Activated CD4-positive, alpha-beta T cell treated with anti-CD3 and anti-CD28 coated beads for 36 hours (primary cell): ENCODE measurements at regions not wholly inside any gene's neighbourhood (a gene's known extent, or its start where the extent isn't known, plus 50 kb on each side); places are given as distances from the start of the nearest gene placed in this dataset.

Experiments
- ATAC-seq: fragments of 200-7000 bp; cut with Tn5 transposase; one replicate; pipeline ENCODE4 v1.10.0; 2021; ENCODE audit warnings: mild to moderate bottlenecking, moderate library complexity
- CTCF ChIA-PET: fragments of 350-600 bp; sonication (Branson Sonifier 250); formaldehyde crosslinking; loops from one replicate; lab custom pipeline; 2021; ENCODE audit warnings: antibody characterized with exemption; lab: Charles Lee
- POLR2A ChIA-PET: fragments of 350-600 bp; sonication (Branson Sonifier 250); formaldehyde crosslinking; loops from one replicate; lab custom pipeline; 2021; ENCODE audit warnings: antibody characterized with exemption, inconsistent platforms; lab: Charles Lee
- DNase-seq: peaks from one replicate; pipeline ENCODE4 v3.0.0-alpha.2; 2020
- H3K27ac Mint-ChIP-seq: one replicate; pipeline ENCODE4 v1.8.0; 2021; ENCODE audit warnings: mixed read lengths
- H3K27me3 Mint-ChIP-seq: one replicate; pipeline ENCODE4 v1.8.0; 2021; ENCODE audit warnings: mixed read lengths
- H3K36me3 Mint-ChIP-seq: one replicate; pipeline ENCODE4 v1.8.0; 2021; ENCODE audit warnings: low read depth, mixed read lengths
- H3K4me1 Mint-ChIP-seq: one replicate; pipeline ENCODE4 v1.8.0; 2021; ENCODE audit warnings: mixed read lengths
- H3K4me3 Mint-ChIP-seq: one replicate; pipeline ENCODE4 v1.8.0; 2021; ENCODE audit warnings: mild to moderate bottlenecking, moderate library complexity, mixed read lengths
- H3K9me3 Mint-ChIP-seq: one replicate; pipeline ENCODE4 v1.8.0; 2021; ENCODE audit warnings: low read depth, mixed read lengths
- intact Hi-C, 2 experiments: fragments of 100-400 bp; cut with DNase I in 1 of 2; cut with micrococcal nuclease in 1 of 2; formaldehyde crosslinking; loops; one replicate each; pipeline versions ENCODE4 v1.14.2 to v1.15.1; 2022 to 2024; cut with DNase I, micrococcal nuclease

DNA sequence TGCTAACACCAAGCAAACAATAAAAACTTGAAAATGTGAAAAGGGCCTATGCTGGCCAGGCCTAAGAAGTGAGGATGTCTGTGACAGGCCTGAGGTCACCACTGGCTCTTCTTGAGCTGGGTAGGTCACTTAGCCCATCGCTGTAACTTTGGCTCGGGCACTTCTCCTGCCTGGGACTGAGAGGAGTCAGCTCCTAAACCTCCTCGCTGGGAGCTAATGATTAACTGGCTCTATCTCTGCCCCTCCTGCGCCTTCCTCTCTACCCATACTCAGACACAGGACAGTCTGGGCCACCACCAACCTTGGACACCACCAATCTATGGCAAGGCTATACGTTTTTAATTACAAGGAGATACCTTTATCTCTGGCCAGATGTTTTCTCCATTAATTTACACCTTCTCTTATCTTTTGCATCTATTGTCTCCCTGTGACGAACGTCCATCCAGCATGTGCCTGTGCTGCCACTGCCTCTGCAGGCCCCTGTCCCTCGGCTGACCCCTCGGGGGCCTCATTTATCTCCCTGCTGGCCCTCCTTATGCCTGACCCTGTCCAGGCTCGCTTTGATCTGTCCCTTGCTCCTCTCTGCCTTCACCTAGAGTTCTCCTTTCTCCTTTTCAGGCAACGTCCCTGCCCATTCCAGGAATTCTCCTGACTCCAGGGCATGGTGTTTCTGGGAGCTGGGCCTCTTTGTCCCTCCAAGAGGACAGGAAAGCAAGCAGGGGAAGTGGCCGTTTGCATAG lies 149.1 kb upstream of the GATA6 start:
- Mint-ChIP-seq H3K36me3 (no peaks in the 10 kb centered on the region), H3K9me3 (no peaks in the 10 kb centered on the region), H3K4me1 (no peaks in the 10 kb centered on the region), H3K4me3 (no peak overlapping the region), H3K27me3 (no peaks in the 10 kb centered on the region), H3K27ac (no peak overlapping the region)
- intact Hi-C loops: no loop called here
- ChIA-PET POLR2A (no interaction called here), CTCF (no interaction called here)
- ATAC-seq: no peak
- DNase-seq: no peak

DNA sequence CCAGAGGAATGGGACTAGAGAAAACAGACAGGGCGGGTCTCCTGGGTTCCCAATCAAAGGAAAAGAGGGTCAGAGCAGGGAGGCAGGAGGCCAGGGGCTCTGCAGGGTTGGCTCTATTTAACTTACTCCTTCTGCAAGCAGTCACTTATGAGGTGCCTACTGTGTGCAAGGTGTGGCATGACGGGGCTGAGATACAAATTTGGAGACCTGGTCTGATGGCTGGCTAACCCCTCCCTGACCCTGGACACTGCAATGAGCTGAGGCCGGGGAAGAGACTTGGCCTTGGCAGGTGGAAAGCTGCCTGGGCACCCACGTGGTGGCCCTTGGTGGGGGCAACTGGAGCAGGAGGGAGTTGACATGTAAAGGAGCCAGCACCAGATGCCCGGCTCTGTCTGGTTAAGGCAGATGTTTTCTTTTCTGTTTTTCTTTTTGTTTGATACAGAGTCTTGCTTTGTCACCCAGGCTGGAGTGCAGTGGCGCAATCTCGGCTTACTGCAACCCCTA lies 148.5 kb upstream of the GATA6 start:
- no peak for ATAC-seq

DNA sequence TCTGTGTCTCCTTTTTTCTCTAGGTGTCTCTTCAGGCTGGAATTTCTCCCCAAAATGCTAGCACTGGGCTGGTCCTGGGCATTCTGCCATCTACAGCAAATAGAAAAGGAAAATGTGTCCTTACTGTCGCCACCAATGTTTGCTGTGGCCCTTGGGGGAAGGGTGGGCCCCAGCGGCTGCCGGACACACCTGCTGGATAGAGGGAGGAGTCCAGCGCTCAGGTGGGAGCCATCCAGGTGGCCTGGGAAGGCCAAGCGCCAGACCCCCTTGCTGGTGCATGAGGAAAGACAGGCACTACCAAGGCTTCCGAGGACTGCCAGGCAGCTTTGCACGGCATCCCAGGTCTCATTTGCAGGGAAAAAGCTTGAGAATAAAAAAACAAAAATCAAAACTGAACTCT lies 147.7 kb upstream of the GATA6 start:
- Mint-ChIP-seq H3K27ac (no peak overlapping the region), H3K9me3 (no peaks in the 10 kb centered on the region), H3K4me3 (no peak overlapping the region), H3K36me3 (no peaks in the 10 kb centered on the region), H3K4me1 (no peaks in the 10 kb centered on the region), H3K27me3 (no peaks in the 10 kb centered on the region)
- no peak for DNase-seq
- ATAC-seq: no peak
- CTCF ChIA-PET: no interaction called here
- POLR2A ChIA-PET: no interaction called here
- intact Hi-C loops: no loop called here

More for the DNA sequence above, 148.5 kb upstream of the GATA6 start:
- ChIA-PET POLR2A (no interaction called here), CTCF (interaction anchor here (0.7 kb wide), 1 partner anchor 41 kb away, joined by 3 read pairs; no protein-coding TSS in a partner anchor)
- intact Hi-C loops: no loop called here
- Mint-ChIP-seq H3K9me3 (no peaks in the 10 kb centered on the region), H3K36me3 (no peaks in the 10 kb centered on the region), H3K4me1 (no peaks in the 10 kb centered on the region), H3K27me3 (no peaks in the 10 kb centered on the region), H3K4me3 (no peak overlapping the region), H3K27ac (no peak overlapping the region)
- DNase-seq: no peak

DNA sequence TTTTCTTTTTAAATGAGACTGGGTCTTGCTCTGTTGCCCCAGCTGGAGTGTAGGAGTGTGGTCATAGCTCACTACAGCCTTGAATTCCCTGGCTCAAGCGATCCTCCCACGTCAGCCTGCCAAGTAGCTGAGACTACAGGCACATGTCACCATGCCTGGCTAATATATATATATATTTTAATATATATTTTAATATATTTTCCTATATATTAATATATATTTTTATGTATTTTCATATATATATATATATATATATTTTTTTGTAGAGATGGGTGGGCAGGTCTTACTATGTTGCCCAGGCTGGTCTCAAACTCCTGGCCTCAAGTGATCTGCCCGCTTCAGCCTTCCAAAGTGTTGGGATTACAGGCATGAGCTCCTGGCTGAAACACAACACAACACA lies 144.5 kb upstream of the GATA6 start:
- no peaks in the 10 kb centered on the region for H3K9me3 Mint-ChIP-seq
- no peak overlapping the region for H3K27ac Mint-ChIP-seq
- H3K4me1 Mint-ChIP-seq: no peaks in the 10 kb centered on the region
- no peak overlapping the region for H3K4me3 Mint-ChIP-seq
- ATAC-seq: no peak
- no peaks in the 10 kb centered on the region for H3K36me3 Mint-ChIP-seq
- CTCF ChIA-PET: no interaction called here
- no peaks in the 10 kb centered on the region for H3K27me3 Mint-ChIP-seq
- POLR2A ChIA-PET: no interaction called here
- intact Hi-C loops: no loop called here
- DNase-seq: no peak

DNA sequence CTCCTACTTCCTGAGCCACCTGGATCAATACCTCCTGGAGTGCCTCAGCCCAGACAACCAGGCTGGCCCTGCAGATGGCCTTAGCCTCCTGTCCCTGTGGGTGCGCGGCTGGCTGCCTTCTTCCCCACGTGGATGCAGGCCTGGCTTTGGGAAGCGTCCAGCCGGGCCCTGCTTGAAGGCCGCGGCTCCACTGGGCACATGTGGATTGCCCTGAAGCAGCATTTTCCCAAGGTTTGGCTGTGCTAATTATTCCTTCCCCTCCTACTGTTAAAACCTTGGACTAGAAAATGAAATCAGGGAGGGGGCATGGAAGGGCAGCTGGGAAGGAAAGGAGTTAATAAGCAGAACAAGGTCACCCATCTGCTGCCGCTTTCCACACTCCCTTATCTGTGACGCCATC lies 143.0 kb upstream of the GATA6 start:
- DNase-seq: no peak
- intact Hi-C loops: no loop called here
- Mint-ChIP-seq H3K4me1 (no peaks in the 10 kb centered on the region), H3K27ac (no peak overlapping the region), H3K4me3 (no peak overlapping the region), H3K9me3 (no peaks in the 10 kb centered on the region), H3K27me3 (no peaks in the 10 kb centered on the region), H3K36me3 (no peaks in the 10 kb centered on the region)
- ATAC-seq: no peak
- ChIA-PET POLR2A (interaction anchor here (0.7 kb wide), 1 partner anchor 994 kb away, joined by 3 read pairs; no protein-coding TSS in a partner anchor), CTCF (no interaction called here)

DNA sequence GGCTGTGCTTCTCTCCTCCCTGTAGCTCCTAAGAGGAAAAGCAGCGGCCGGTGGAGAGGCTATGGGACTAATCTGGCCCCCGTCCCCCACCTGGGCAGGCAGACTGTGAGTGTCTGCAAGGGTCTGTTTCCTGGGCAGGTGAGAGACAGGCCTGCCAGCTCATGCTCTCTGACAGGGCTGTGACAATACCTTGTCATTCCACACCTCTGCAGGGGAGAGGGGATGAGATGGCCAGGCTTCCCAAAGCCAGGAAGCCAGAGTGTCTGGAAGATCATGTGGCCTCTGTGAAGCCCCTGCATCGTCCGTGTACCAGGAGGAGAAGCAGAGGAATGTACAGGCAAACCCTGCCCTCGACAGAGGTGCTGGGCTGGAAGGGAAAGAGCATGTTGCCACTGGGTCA lies 142.5 kb upstream of the GATA6 start:
- Mint-ChIP-seq H3K4me1 (no peaks in the 10 kb centered on the region), H3K4me3 (no peak overlapping the region), H3K36me3 (no peaks in the 10 kb centered on the region), H3K9me3 (no peaks in the 10 kb centered on the region), H3K27ac (no peak overlapping the region), H3K27me3 (no peaks in the 10 kb centered on the region)
- DNase-seq: no peak
- POLR2A ChIA-PET: no interaction called here
- intact Hi-C loops: no loop called here
- CTCF ChIA-PET: no interaction called here
- ATAC-seq: no peak

DNA sequence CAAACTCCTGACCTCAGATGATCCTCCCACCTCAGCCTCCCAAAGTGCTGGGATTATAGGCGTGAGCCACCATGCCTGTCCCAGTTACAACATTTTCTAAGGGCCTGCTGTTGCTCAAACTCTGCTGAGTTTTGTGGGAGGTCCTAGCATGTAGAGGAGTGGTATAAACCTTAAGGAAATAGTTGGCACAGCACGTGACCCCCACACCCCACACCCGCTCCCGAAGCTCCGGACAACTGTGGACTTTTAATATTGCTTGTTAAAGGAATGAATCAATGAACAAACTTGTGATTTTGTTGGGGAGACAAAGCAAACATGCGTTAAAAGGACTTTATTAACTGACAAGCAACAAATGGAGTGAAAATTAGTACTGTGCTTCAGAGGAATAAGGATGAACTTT lies 137.8 kb upstream of the GATA6 start:
- ChIA-PET POLR2A (no interaction called here), CTCF (no interaction called here)
- H3K36me3 Mint-ChIP-seq: no peaks in the 10 kb centered on the region
- H3K9me3 Mint-ChIP-seq: no peaks in the 10 kb centered on the region
- no peaks in the 10 kb centered on the region for H3K27me3 Mint-ChIP-seq
- intact Hi-C loops: loop anchor here in 1 of 2 experiments (10.0 kb wide), 1 partner anchor 117 kb away; no protein-coding TSS in a partner anchor
- no peaks in the 10 kb centered on the region for H3K4me1 Mint-ChIP-seq
- DNase-seq: no peak
- no peak overlapping the region for H3K4me3 Mint-ChIP-seq
- ATAC-seq: no peak
- H3K27ac Mint-ChIP-seq: no peak overlapping the region

DNA sequence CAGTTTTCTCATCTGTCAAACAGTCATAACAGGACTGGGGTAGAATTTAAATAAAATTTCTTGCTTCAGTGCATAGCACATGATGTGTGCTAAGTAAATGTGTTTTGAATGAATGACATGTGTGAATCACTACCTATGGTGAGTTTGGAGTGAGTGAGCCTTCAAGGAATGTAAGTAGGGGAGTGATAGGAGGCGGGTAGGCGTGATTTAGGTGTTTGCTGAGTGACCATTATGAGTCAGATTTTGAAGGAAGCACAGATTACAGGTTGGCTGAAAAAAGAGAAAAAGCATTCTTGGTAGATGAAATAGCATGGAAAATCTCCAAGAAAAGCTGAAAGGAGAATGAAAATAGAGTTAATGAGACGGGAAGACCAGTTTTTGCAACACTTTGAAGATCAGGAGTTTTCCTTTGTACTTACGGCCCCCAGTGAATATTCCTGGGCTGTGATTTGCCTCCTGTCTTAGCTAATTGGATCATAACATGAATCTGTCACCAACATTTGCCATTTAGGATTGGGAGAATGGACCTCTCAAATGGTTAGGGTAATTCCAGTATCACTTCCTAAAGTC lies 136.9 kb upstream of the GATA6 start:
- H3K27ac Mint-ChIP-seq: no peak overlapping the region
- ChIA-PET CTCF (no interaction called here), POLR2A (no interaction called here)
- H3K4me1 Mint-ChIP-seq: no peaks in the 10 kb centered on the region
- no peak overlapping the region for H3K4me3 Mint-ChIP-seq
- no peaks in the 10 kb centered on the region for H3K36me3 Mint-ChIP-seq
- no peaks in the 10 kb centered on the region for H3K9me3 Mint-ChIP-seq
- intact Hi-C loops: loop anchor here in 1 of 2 experiments (10.0 kb wide), 1 partner anchor 118 kb away; no protein-coding TSS in a partner anchor
- ATAC-seq: no peak
- no peaks in the 10 kb centered on the region for H3K27me3 Mint-ChIP-seq
- DNase-seq: no peak

DNA sequence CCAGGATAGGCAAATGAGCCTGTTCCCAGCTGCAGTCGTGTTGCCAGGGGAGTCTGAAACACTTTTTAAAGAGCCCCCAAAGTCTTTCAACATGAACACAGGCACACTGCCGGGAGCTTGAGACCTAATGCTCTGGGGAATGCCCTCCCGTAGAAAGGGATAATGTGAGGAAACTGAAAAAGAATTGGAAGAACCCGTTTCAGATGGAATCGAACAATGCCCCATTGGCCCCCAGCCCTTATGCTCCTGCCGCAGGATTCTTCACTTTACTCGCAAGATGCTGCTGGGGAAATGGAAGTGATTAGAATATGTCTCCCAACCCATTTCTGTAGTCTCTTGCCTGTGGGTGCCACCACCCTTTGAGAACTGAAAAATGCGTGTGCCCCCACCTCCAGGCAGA lies 136.3 kb upstream of the GATA6 start:
- no peaks in the 10 kb centered on the region for H3K27me3 Mint-ChIP-seq
- ChIA-PET POLR2A (no interaction called here), CTCF (no interaction called here)
- H3K9me3 Mint-ChIP-seq: no peaks in the 10 kb centered on the region
- DNase-seq (no peak), ATAC-seq (no peak)
- no peaks in the 10 kb centered on the region for H3K4me1 Mint-ChIP-seq
- no peak overlapping the region for H3K27ac Mint-ChIP-seq
- no peak overlapping the region for H3K4me3 Mint-ChIP-seq
- intact Hi-C loops: loop anchor here in 1 of 2 experiments (10.0 kb wide), 1 partner anchor 118 kb away; no protein-coding TSS in a partner anchor
- H3K36me3 Mint-ChIP-seq: no peaks in the 10 kb centered on the region

DNA sequence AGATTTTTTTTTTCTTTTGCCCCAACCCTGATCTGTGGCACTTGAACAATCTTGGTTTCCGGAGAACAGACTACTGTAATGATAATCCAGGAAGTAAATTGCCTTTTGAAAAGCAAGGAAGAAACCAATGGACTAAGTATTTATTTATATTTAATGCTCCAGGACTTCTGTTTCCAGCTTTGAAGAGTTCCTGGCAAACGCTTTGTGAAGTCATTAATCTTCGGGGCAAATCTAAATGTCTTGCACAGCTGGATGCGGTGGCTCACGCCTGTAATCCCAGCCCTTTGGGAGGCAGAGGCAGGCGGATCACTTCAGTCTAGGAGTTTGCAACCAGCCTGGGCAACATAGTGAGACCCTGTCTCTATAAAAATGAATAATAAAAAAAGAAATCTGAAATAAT lies 135.1 kb upstream of the GATA6 start:
- no peak for DNase-seq
- Mint-ChIP-seq H3K4me3 (no peak overlapping the region), H3K27me3 (no peaks in the 10 kb centered on the region), H3K4me1 (no peaks in the 10 kb centered on the region), H3K36me3 (no peaks in the 10 kb centered on the region), H3K9me3 (no peaks in the 10 kb centered on the region), H3K27ac (no peak overlapping the region)
- intact Hi-C loops: loop anchor here in 1 of 2 experiments (10.0 kb wide), 1 partner anchor 119 kb away; no protein-coding TSS in a partner anchor
- POLR2A ChIA-PET: no interaction called here
- CTCF ChIA-PET: no interaction called here
- ATAC-seq: no peak

DNA sequence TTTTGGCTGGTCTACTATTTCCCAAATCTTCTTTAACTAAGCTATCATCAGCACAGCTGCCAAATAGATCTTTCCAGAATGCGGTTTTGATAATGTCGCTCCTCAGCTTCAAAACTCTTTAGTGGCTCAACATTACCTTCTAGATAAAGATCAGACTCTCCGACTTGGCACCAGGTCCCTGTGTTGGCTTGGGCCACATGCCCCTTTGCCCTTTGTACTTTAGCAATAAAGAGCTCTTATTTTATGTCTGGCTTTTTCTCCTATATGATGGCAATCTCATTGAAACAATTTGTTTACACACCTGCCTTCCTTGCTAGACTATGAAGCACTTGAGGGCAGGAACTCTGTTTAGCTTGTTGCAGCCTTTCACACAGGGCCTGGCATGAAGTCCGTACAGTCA lies 128.9 kb upstream of the GATA6 start:
- Mint-ChIP-seq H3K36me3 (no peaks in the 10 kb centered on the region), H3K9me3 (no peaks in the 10 kb centered on the region), H3K27ac (no peak overlapping the region), H3K27me3 (no peaks in the 10 kb centered on the region), H3K4me1 (no peaks in the 10 kb centered on the region), H3K4me3 (no peak overlapping the region)
- no peak for ATAC-seq
- intact Hi-C loops: no loop called here
- ChIA-PET POLR2A (no interaction called here), CTCF (interaction anchor here (0.7 kb wide), 1 partner anchor 753 kb away, joined by 3 read pairs; no protein-coding TSS in a partner anchor)
- DNase-seq: no peak

DNA sequence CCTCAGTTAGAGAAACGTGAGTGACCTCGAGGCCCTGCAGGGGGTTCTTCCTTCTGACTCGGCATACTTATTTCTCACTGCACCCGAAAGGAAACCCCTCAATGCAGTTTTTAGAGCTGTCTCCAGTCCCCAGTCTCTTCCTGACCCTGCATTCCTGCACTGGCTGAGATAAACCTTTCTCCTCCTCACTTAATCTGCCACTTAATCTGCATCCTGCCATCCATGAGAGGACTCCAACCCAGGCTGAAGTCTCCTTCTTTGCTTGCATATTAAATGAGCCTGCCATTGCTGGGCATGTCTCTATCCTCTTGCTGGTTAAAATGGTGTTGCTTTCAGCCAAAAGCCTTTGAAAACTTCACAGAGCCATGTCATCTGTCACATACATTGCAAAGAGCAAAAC lies 125.6 kb upstream of the GATA6 start:
- H3K27me3 Mint-ChIP-seq: no peaks in the 10 kb centered on the region
- DNase-seq (no peak), ATAC-seq (no peak)
- intact Hi-C loops: no loop called here
- no peaks in the 10 kb centered on the region for H3K36me3 Mint-ChIP-seq
- H3K4me1 Mint-ChIP-seq: no peaks in the 10 kb centered on the region
- ChIA-PET POLR2A (no interaction called here), CTCF (no interaction called here)
- H3K4me3 Mint-ChIP-seq: no peak overlapping the region
- H3K9me3 Mint-ChIP-seq: no peaks in the 10 kb centered on the region
- no peak overlapping the region for H3K27ac Mint-ChIP-seq
